Esophagus muscularis mucosa (tissue), 4 donors: ENCODE measurements at regions not wholly inside any gene's neighbourhood (a gene's known extent, or its start where the extent isn't known, plus 50 kb on each side); places are given as distances from the start of the nearest gene placed in this dataset.

Experiments
- DNase-seq: peaks from one replicate; pipeline ENCODE4 v3.0.0-alpha.2; 2017; ENCODE audit errors: extremely low spot score
- H3K27ac ChIP-seq, 4 donors: fragments of 200-600 bp; sonication (generic); replicated peaks in 1 of 4; 1 replicate in 3 of 4; 2 replicates in 1 of 4; pipeline ENCODE4 v1.5.1; 2016 to 2019; ENCODE audit warnings: mild to moderate bottlenecking in 1 of 4
- H3K27me3 ChIP-seq, 4 donors: fragments of 200-600 bp; sonication (generic); one replicate each; pipeline versions ENCODE4 v1.5.1 to v1.6.0; 2016 to 2019
- H3K36me3 ChIP-seq, 4 donors: fragments of 200-600 bp; sonication (generic); one replicate each; pipeline ENCODE4 v1.5.1; 2016 to 2019
- H3K4me1 ChIP-seq, 4 donors: fragments of 200-600 bp; sonication (generic); one replicate each; pipeline ENCODE4 v1.5.1; 2016 to 2019
- H3K4me3 ChIP-seq, 4 donors: fragments of 200-600 bp; sonication (generic); 1 replicate in 2 of 4; 2 replicates in 2 of 4; pipeline ENCODE4 v1.5.1; 2016 to 2019; ENCODE audit warnings: mild to moderate bottlenecking in 4 of 4, moderate library complexity in 1 of 4
- H3K9me3 ChIP-seq, 4 donors: fragments of 200-600 bp; sonication (generic); 1 replicate in 3 of 4; 2 replicates in 1 of 4; pipeline ENCODE4 v1.5.1; 2016 to 2019
- CTCF ChIP-seq, 3 experiments: fragments of 200-600 bp in 2 of 3; fragments of 450-650 bp in 1 of 3; sonication (generic) in 2 of 3; IDR thresholded peaks; one replicate each; pipeline ENCODE4 v1.5.1; 2017 to 2019; ENCODE audit warnings: antibody characterized with exemption in 3 of 3, mild to moderate bottlenecking in 2 of 3, moderate library complexity in 1 of 3
- EP300 ChIP-seq: sonication (generic); formaldehyde crosslinking; IDR thresholded peaks from one replicate; pipeline ENCODE4 v1.6.1; 2017; ENCODE audit warnings: antibody characterized with exemption
- POLR2A ChIP-seq: fragments of 450-650 bp; IDR thresholded peaks from one replicate; pipeline ENCODE4 v1.6.1; 2017; ENCODE audit warnings: antibody characterized with exemption, moderate library complexity, mild to moderate bottlenecking, low read depth
- POLR2AphosphoS5 ChIP-seq, 2 donors: sonication (generic); formaldehyde crosslinking; IDR thresholded peaks; one replicate each; pipeline ENCODE4 v1.6.1; 2017; ENCODE audit warnings: antibody characterized with exemption in 2 of 2
- WGBS: methylation state at CpG from one replicate; pipeline ENCODE4 v1.1.5; 2018; 5-methylcytosine and 5-hydroxymethylcytosine counted together
- intact Hi-C: fragments of 100-400 bp; cut with DNase I; formaldehyde crosslinking; loops from one replicate; pipeline ENCODE4 v1.15.1; 2023

- H3K4me1 ChIP-seq = peaks cover 0 to 5% (median 0%) of the 10 kb centered on the region in 4 donors
- 100% methylated on average over 1 of the region's 1 CpG for WGBS
- H3K9me3 ChIP-seq = peaks cover 0 to 7% (median 0%) of the 10 kb centered on the region in 4 donors
- no peak overlapping the region for H3K27ac ChIP-seq
- no peak overlapping the region for H3K4me3 ChIP-seq
- no peaks in the 10 kb centered on the region for H3K36me3 ChIP-seq
- intact Hi-C loops = no loop called here
- TF ChIP-seq CTCF (IDR thresholded peaks at IDR 0.05) (no peak), EP300 (no peak), POLR2A (no peak), POLR2AphosphoS5 (IDR thresholded peaks at IDR 0.05) (no peak)
- DNase-seq = no peak
- H3K27me3 ChIP-seq = no peaks in the 10 kb centered on the region
Observed at GRCh38 chr3:4052706-4053105, 250.5 kb upstream of the SETMAR start.

GRCh38 chr3:4053975-4054374 lies 249.2 kb upstream of the SETMAR start:
- no peaks in the 10 kb centered on the region for H3K27me3 ChIP-seq
- H3K4me1 ChIP-seq = peaks cover 0 to 5% (median 0%) of the 10 kb centered on the region in 4 donors
- 61% methylated on average over 2 of the region's 2 CpGs for WGBS
- no peak overlapping the region for H3K27ac ChIP-seq
- no peaks in the 10 kb centered on the region for H3K36me3 ChIP-seq
- DNase-seq = no peak
- TF ChIP-seq CTCF (IDR thresholded peaks at IDR 0.05) (no peak), POLR2AphosphoS5 (IDR thresholded peaks at IDR 0.05) (no peak), EP300 (no peak)
- intact Hi-C loops = no loop called here
- H3K9me3 ChIP-seq = peaks cover 0 to 7% (median 0%) of the 10 kb centered on the region in 4 donors
- H3K4me3 ChIP-seq = no peak overlapping the region

- intact Hi-C loops = no loop called here
- TF ChIP-seq CTCF (IDR thresholded peaks at IDR 0.05) (no peak), POLR2A (no peak), POLR2AphosphoS5 (IDR thresholded peaks at IDR 0.05) (no peak)
Observed at GRCh38 chr3:4060064-4060463, 243.1 kb upstream of the SETMAR start.

GRCh38 chr3:4060603-4061002 lies 242.6 kb upstream of the SETMAR start:
- Histone ChIP-seq H3K27ac (no peak overlapping the region), H3K9me3 (no peaks in the 10 kb centered on the region), H3K4me3 (no peak overlapping the region), H3K4me1 (peaks cover 0 to 11% (median 3%) of the 10 kb centered on the region in 4 donors), H3K36me3 (no peaks in the 10 kb centered on the region), H3K27me3 (no peaks in the 10 kb centered on the region)
- no peak for TF ChIP-seq POLR2A
- TF ChIP-seq POLR2AphosphoS5 (IDR thresholded peaks at IDR 0.05) = no peak
- no peak for TF ChIP-seq EP300
- TF ChIP-seq CTCF (IDR thresholded peaks at IDR 0.05) = no peak
- DNase-seq = no peak
- intact Hi-C loops = no loop called here
- WGBS = 89% methylated on average over 1 of the region's 1 CpG

More at GRCh38 chr3:4060064-4060463, 243.1 kb upstream of the SETMAR start:
- Histone ChIP-seq H3K36me3 (no peaks in the 10 kb centered on the region), H3K27me3 (no peaks in the 10 kb centered on the region), H3K4me1 (peaks cover 0 to 11% (median 3%) of the 10 kb centered on the region in 4 donors), H3K9me3 (no peaks in the 10 kb centered on the region), H3K27ac (no peak overlapping the region), H3K4me3 (no peak overlapping the region)
- no peak for DNase-seq
- WGBS = 47% methylated on average over 5 of the region's 5 CpGs

- H3K4me1 ChIP-seq = peaks cover 0 to 11% (median 3%) of the 10 kb centered on the region in 4 donors
- intact Hi-C loops = no loop called here
- no peaks in the 10 kb centered on the region for H3K36me3 ChIP-seq
- DNase-seq = no peak
- H3K4me3 ChIP-seq = no peak overlapping the region
- H3K27ac ChIP-seq = no peak overlapping the region
- H3K27me3 ChIP-seq = no peaks in the 10 kb centered on the region
- TF ChIP-seq POLR2A (no peak), EP300 (no peak), CTCF (IDR thresholded peaks at IDR 0.05) (no peak), POLR2AphosphoS5 (IDR thresholded peaks at IDR 0.05) (no peak)
- H3K9me3 ChIP-seq = no peaks in the 10 kb centered on the region
Observed at GRCh38 chr3:4061195-4061594, 242.0 kb upstream of the SETMAR start.
